Testis (tissue), 2 donors: ENCODE measurements at regions not wholly inside any gene's neighbourhood (a gene's known extent, or its start where the extent isn't known, plus 50 kb on each side); places are given as distances from the start of the nearest gene placed in this dataset.

Source experiments
- DNase-seq: peaks from one replicate; pipeline ENCODE4 v3.0.0-alpha.2; 2019
- H3K27ac ChIP-seq, 2 donors: fragments of 200-600 bp; sonication (generic); one replicate each; pipeline ENCODE4 v1.5.1; 2019
- H3K27me3 ChIP-seq: fragments of 200-600 bp; sonication (generic); one replicate; pipeline ENCODE4 v1.5.1; 2019
- H3K36me3 ChIP-seq: fragments of 200-600 bp; sonication (generic); one replicate; pipeline ENCODE4 v1.5.1; 2017; ENCODE audit warnings: low read depth; ENCODE audit errors: missing control alignments
- H3K4me1 ChIP-seq: fragments of 200-600 bp; sonication (generic); one replicate; pipeline ENCODE4 v1.5.1; 2019
- H3K4me3 ChIP-seq, 2 donors: fragments of 200-600 bp; sonication (generic); one replicate each; pipeline ENCODE4 v1.5.1; 2017 to 2019
- H3K9me3 ChIP-seq: fragments of 200-600 bp; sonication (generic); one replicate; pipeline ENCODE4 v1.5.1; 2017
- CTCF ChIP-seq, 3 experiments: fragments of 450-650 bp in 2 of 3; fragments of 200-600 bp in 1 of 3; sonication (generic) in 1 of 3; IDR thresholded peaks; one replicate each; pipeline ENCODE4 v1.5.1; 2016 to 2019; ENCODE audit warnings: antibody characterized with exemption in 3 of 3, mild to moderate bottlenecking in 2 of 3, moderate library complexity in 1 of 3
- POLR2A ChIP-seq: fragments of 450-650 bp; IDR thresholded peaks from one replicate; pipeline ENCODE4 v1.6.1; 2017; ENCODE audit warnings: antibody characterized with exemption, mild to moderate bottlenecking, moderate library complexity
- WGBS, 2 donors: methylation state at CpG; one replicate each; pipeline ENCODE4 v1.1.5; 2018; 5-methylcytosine and 5-hydroxymethylcytosine counted together
- intact Hi-C: fragments of 100-400 bp; cut with DNase I; formaldehyde crosslinking; loops from one replicate; pipeline ENCODE4 v1.15.1; 2023; ENCODE audit warnings: low total_unique reads

- intact Hi-C loops = no loop called here
- no peak for TF ChIP-seq POLR2A
- no peak for TF ChIP-seq CTCF (IDR thresholded peaks at IDR 0.05)
- DNase-seq = no peak
- no peaks in the 10 kb centered on the region for H3K36me3 ChIP-seq
- 68 to 77% methylated on average over 2 of the region's 2 CpGs for WGBS, 2 donors
- no peak overlapping the region for H3K4me3 ChIP-seq
- H3K27me3 ChIP-seq = no peaks in the 10 kb centered on the region
- no peaks in the 10 kb centered on the region for H3K9me3 ChIP-seq
- no peaks in the 10 kb centered on the region for H3K4me1 ChIP-seq
- H3K27ac ChIP-seq = no peak overlapping the region
Observed at GRCh38 chr1:199182186-199182843, 543.5 kb downstream of the PTPRC start.

GRCh38 chr1:199184180-199184579, 545.3 kb downstream of the PTPRC start:
- H3K27me3 ChIP-seq = no peaks in the 10 kb centered on the region
- no peak for TF ChIP-seq CTCF (IDR thresholded peaks at IDR 0.05)
- TF ChIP-seq POLR2A = no peak
- 90 to 100% methylated on average over 4 of the region's 4 CpGs for WGBS, 2 donors
- no peak overlapping the region for H3K27ac ChIP-seq
- intact Hi-C loops = no loop called here
- H3K9me3 ChIP-seq = no peaks in the 10 kb centered on the region
- H3K4me1 ChIP-seq = no peaks in the 10 kb centered on the region
- no peak for DNase-seq
- H3K4me3 ChIP-seq = no peak overlapping the region
- H3K36me3 ChIP-seq = no peaks in the 10 kb centered on the region

GRCh38 chr1:199194862-199195261, 556.0 kb downstream of the PTPRC start:
- no peak overlapping the region for H3K27ac ChIP-seq
- no peaks in the 10 kb centered on the region for H3K4me1 ChIP-seq
- H3K9me3 ChIP-seq = no peaks in the 10 kb centered on the region
- WGBS, 2 donors = 89 to 90% methylated on average over 7 of the region's 7 CpGs
- H3K36me3 ChIP-seq = no peaks in the 10 kb centered on the region
- intact Hi-C loops = no loop called here
- H3K27me3 ChIP-seq = no peaks in the 10 kb centered on the region
- H3K4me3 ChIP-seq = no peak overlapping the region
- no peak for DNase-seq
- TF ChIP-seq CTCF (IDR thresholded peaks at IDR 0.05) (no peak), POLR2A (no peak)

DNA sequence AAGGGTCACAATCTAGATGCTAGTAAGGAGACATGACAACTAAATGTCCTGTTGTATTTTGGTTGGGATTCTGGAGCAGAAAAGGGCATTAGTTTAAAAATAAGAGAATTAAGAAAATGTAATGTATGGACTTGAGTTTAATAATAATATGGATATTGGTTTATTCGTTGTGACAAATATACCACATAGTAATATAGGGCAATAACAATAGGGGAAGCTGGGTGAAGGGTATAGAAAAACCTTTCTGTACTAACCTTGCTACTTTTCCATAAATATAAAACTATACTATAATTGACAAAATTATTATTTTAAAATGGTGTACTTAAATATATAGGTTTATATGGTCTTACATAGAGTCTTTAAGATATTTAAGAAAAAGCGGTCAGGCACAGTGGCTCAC, 558.9 kb downstream of the PTPRC start:
- 96 to 99% methylated on average over 2 of the region's 2 CpGs for WGBS, 2 donors
- Histone ChIP-seq H3K27me3 (no peaks in the 10 kb centered on the region), H3K4me1 (no peaks in the 10 kb centered on the region), H3K4me3 (no peak overlapping the region), H3K9me3 (no peaks in the 10 kb centered on the region), H3K36me3 (no peaks in the 10 kb centered on the region), H3K27ac (no peak overlapping the region)
- no peak for DNase-seq
- TF ChIP-seq POLR2A (no peak), CTCF (IDR thresholded peaks at IDR 0.05) (no peak)
- intact Hi-C loops = no loop called here

DNA sequence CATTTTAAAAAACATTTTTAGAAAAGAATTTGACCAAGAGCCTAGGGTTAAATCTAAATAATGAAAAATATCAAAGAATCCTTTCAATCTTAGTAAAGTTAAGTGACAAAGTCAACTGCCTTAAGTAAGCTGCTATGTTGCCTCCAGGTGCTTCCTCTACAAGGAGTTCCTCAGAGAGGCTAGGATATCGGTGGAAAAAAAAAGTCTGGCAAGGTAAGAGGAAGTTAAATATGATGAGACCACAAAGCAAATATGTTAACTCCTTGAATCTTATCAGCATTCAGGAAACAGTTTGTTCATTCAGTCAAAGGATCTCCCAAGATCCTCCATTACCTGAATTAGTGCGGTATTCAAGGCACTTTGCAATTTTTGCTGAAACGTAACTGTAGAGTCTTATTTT, 563.5 kb downstream of the PTPRC start:
- Histone ChIP-seq H3K27ac (no peak overlapping the region), H3K27me3 (no peaks in the 10 kb centered on the region), H3K4me3 (no peak overlapping the region), H3K4me1 (no peaks in the 10 kb centered on the region), H3K36me3 (no peaks in the 10 kb centered on the region), H3K9me3 (no peaks in the 10 kb centered on the region)
- DNase-seq = no peak
- intact Hi-C loops = no loop called here
- 40 to 61% methylated on average over 3 of the region's 3 CpGs for WGBS, 2 donors
- no peak for TF ChIP-seq CTCF (IDR thresholded peaks at IDR 0.05)
- TF ChIP-seq POLR2A = no peak
